ENCODE measurements at regions not wholly inside any gene's neighbourhood (a gene's known extent, or its start where the extent isn't known, plus 50 kb on each side); places are given as distances from the start of the nearest gene placed in this dataset.

DNA sequence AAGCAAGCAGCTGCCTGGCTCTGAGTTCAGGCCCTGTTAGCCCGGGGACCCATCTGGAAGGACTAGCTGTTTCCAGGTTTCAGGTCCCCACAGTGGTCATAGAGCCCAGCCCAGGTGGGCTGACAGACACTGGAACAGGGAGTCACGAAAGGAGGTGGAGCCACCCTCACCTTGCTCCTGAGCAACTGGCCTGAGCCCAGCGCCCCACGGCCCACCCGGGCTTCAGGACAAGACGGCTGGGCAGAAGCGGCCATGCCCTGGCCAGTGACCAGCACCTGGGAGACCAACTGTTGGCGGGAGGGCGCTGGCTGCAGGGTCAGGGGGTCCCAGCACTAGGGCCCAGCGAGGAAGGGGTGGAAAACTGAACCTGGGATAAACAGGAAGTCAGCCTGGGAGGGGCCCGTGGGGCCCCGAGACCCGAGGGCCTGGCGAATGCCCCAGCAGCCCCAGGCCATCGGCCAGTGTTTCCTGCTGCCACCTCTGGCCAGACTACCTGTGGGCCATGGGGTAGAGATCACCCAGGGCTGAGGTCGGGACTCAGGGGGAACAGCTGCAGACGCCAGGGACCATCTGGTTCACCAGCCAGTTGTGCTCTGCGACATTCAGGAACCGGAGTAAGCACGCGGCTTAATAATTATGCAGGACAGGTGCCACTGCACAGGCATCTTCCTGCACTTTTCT lies 282.1 kb upstream of the PPP2R2D start:
- DNase-seq, result no peak
- no peak overlapping the region for H2AK5ac ChIP-seq (ENCODE audit: low read length, severe bottlenecking)
- no peak overlapping the region for H2BK120ac ChIP-seq (ENCODE audit: low read depth, low read length)
- H3K23ac ChIP-seq (ENCODE audit: low read length in 2 of 2), result no peak overlapping the region
- H2BK12ac ChIP-seq (ENCODE audit: low read length in 2 of 2), result no peak overlapping the region
- no peak overlapping the region for H2BK15ac ChIP-seq (ENCODE audit: low read depth, poor library complexity, severe bottlenecking)
- no peaks in the 10 kb centered on the region for H3K4me1 ChIP-seq (ENCODE audit: control insufficient read depth, insufficient read depth, low read depth, low read length)
- no peak overlapping the region for H3K14ac ChIP-seq (ENCODE audit: low read length in 2 of 2)
- no peak overlapping the region for H2AFZ ChIP-seq (ENCODE audit: low read depth, low read length)
- H3K9me3 ChIP-seq (ENCODE audit: control insufficient read depth, low read length), result no peaks in the 10 kb centered on the region
- no peak overlapping the region for H4K8ac ChIP-seq (ENCODE audit: low read length)
- no peak overlapping the region for H2BK5ac ChIP-seq (ENCODE audit: low read depth, low read length, poor library complexity, severe bottlenecking)
- no peak overlapping the region for H3K18ac ChIP-seq (ENCODE audit: low read depth in 1 of 2, low read length in 2 of 2)
- H3K36me3 ChIP-seq (ENCODE audit: control insufficient read depth in 1 of 2, insufficient read depth in 2 of 2, low read depth in 1 of 2, low read length in 2 of 2), result no peaks in the 10 kb centered on the region
- H3K27me3 ChIP-seq (ENCODE audit: control insufficient read depth in 1 of 2, insufficient read depth in 1 of 2, low read length in 2 of 2), result no peaks in the 10 kb centered on the region
- H3K27ac ChIP-seq (ENCODE audit: low read length, poor library complexity, severe bottlenecking), result no peak overlapping the region
- H4K91ac ChIP-seq (ENCODE audit: low read length), result no peak overlapping the region
- H3K79me1 ChIP-seq (replicated peaks; ENCODE audit: low read length, poor library complexity, severe bottlenecking), result no peaks in the 10 kb centered on the region
- H3K9ac ChIP-seq (ENCODE audit: low read length), result no peak overlapping the region
- no peak overlapping the region for H3K4me3 ChIP-seq (ENCODE audit: insufficient read depth in 1 of 2, low read depth in 1 of 2, low read length in 2 of 2)
- H3K4ac ChIP-seq (ENCODE audit: low read depth in 1 of 2, low read length in 2 of 2), result no peak overlapping the region
- H3K4me2 ChIP-seq (ENCODE audit: low read length, poor library complexity, severe bottlenecking), result no peak overlapping the region
- 77% methylated on average over 21 of the region's 21 CpGs for WGBS

DNA sequence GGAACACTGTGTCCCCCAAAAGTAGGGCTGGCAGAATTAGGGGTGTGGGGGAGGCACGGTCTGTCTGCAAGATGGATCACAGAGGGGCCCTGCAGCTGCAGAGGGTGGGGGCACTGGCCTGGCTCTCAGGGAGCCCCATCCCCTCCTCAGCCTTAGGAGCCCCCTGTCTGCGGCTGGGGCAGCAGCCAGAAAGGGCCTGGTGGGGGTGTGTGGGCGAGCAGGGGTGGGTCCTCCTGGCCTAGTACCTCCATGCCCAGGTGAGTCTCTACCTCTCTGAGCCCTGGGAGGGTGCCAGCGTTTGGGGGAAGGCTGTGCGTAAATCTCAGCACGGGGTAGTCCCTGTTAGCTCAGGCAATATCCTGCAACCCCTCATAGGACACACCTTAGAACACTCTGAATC lies 280.5 kb upstream of the PPP2R2D start:
- Histone ChIP-seq H3K4me2 (ENCODE audit: low read length, poor library complexity, severe bottlenecking) (no peak overlapping the region), H2BK12ac (ENCODE audit: low read length in 2 of 2) (no peak overlapping the region), H4K8ac (ENCODE audit: low read length) (no peak overlapping the region), H3K27me3 (ENCODE audit: control insufficient read depth in 1 of 2, insufficient read depth in 1 of 2, low read length in 2 of 2) (no peaks in the 10 kb centered on the region), H2AK5ac (ENCODE audit: low read length, severe bottlenecking) (no peak overlapping the region), H2BK5ac (ENCODE audit: low read depth, low read length, poor library complexity, severe bottlenecking) (no peak overlapping the region), H3K79me1 (replicated peaks; ENCODE audit: low read length, poor library complexity, severe bottlenecking) (no peaks in the 10 kb centered on the region), H4K91ac (ENCODE audit: low read length) (no peak overlapping the region), H3K9ac (ENCODE audit: low read length) (no peak overlapping the region), H3K14ac (ENCODE audit: low read length in 2 of 2) (no peak overlapping the region), H2AFZ (ENCODE audit: low read depth, low read length) (no peak overlapping the region), H3K4me3 (ENCODE audit: insufficient read depth in 1 of 2, low read depth in 1 of 2, low read length in 2 of 2) (no peak overlapping the region), H2BK15ac (ENCODE audit: low read depth, poor library complexity, severe bottlenecking) (no peak overlapping the region), H3K9me3 (ENCODE audit: control insufficient read depth, low read length) (no peaks in the 10 kb centered on the region), H2BK120ac (ENCODE audit: low read depth, low read length) (no peak overlapping the region), H3K23ac (ENCODE audit: low read length in 2 of 2) (no peak overlapping the region), H3K4ac (ENCODE audit: low read depth in 1 of 2, low read length in 2 of 2) (no peak overlapping the region), H3K36me3 (ENCODE audit: control insufficient read depth in 1 of 2, insufficient read depth in 2 of 2, low read depth in 1 of 2, low read length in 2 of 2) (no peaks in the 10 kb centered on the region), H3K18ac (ENCODE audit: low read depth in 1 of 2, low read length in 2 of 2) (no peak overlapping the region), H3K4me1 (ENCODE audit: control insufficient read depth, insufficient read depth, low read depth, low read length) (no peaks in the 10 kb centered on the region), H3K27ac (ENCODE audit: low read length, poor library complexity, severe bottlenecking) (no peak overlapping the region)
- DNase-seq, result no peak
- WGBS, result 76% methylated on average over 6 of the region's 6 CpGs

DNA sequence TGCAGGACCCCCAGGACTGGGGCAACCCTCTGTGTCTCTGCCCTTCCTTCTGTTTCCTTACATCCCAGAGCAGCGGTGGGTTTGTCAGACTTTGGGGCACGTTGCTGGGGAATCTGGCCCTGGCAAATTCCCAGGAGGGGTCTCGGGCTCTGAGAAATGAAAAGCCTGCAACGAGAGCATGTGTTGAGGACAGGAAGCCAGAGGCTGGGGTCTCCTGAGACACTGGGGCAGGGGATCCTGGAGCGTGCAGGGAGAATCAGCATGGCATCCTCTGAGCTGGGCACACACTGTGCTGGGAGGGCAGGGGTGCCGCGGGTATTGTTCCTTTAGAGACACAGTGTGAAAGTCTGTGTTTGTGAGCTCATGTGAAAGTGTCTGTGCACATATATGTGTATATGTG lies 279.9 kb upstream of the PPP2R2D start:
- H4K8ac ChIP-seq (ENCODE audit: low read length), result no peak overlapping the region
- no peak overlapping the region for H3K18ac ChIP-seq (ENCODE audit: low read depth in 1 of 2, low read length in 2 of 2)
- no peak overlapping the region for H2BK15ac ChIP-seq (ENCODE audit: low read depth, poor library complexity, severe bottlenecking)
- 82% methylated on average over 7 of the region's 7 CpGs for WGBS
- no peaks in the 10 kb centered on the region for H3K36me3 ChIP-seq (ENCODE audit: control insufficient read depth in 1 of 2, insufficient read depth in 2 of 2, low read depth in 1 of 2, low read length in 2 of 2)
- H3K4me1 ChIP-seq (ENCODE audit: control insufficient read depth, insufficient read depth, low read depth, low read length), result no peaks in the 10 kb centered on the region
- H3K9me3 ChIP-seq (ENCODE audit: control insufficient read depth, low read length), result no peaks in the 10 kb centered on the region
- no peak overlapping the region for H3K4ac ChIP-seq (ENCODE audit: low read depth in 1 of 2, low read length in 2 of 2)
- no peak overlapping the region for H2BK12ac ChIP-seq (ENCODE audit: low read length in 2 of 2)
- H4K91ac ChIP-seq (ENCODE audit: low read length), result no peak overlapping the region
- H3K9ac ChIP-seq (ENCODE audit: low read length), result no peak overlapping the region
- DNase-seq, result no peak
- no peaks in the 10 kb centered on the region for H3K27me3 ChIP-seq (ENCODE audit: control insufficient read depth in 1 of 2, insufficient read depth in 1 of 2, low read length in 2 of 2)
- no peak overlapping the region for H3K23ac ChIP-seq (ENCODE audit: low read length in 2 of 2)
- H3K79me1 ChIP-seq (replicated peaks; ENCODE audit: low read length, poor library complexity, severe bottlenecking), result no peaks in the 10 kb centered on the region
- H2AFZ ChIP-seq (ENCODE audit: low read depth, low read length), result no peak overlapping the region
- H3K4me2 ChIP-seq (ENCODE audit: low read length, poor library complexity, severe bottlenecking), result no peak overlapping the region
- H3K4me3 ChIP-seq (ENCODE audit: insufficient read depth in 1 of 2, low read depth in 1 of 2, low read length in 2 of 2), result no peak overlapping the region
- no peak overlapping the region for H2BK120ac ChIP-seq (ENCODE audit: low read depth, low read length)
- H3K14ac ChIP-seq (ENCODE audit: low read length in 2 of 2), result no peak overlapping the region
- H2BK5ac ChIP-seq (ENCODE audit: low read depth, low read length, poor library complexity, severe bottlenecking), result no peak overlapping the region
- no peak overlapping the region for H3K27ac ChIP-seq (ENCODE audit: low read length, poor library complexity, severe bottlenecking)
- H2AK5ac ChIP-seq (ENCODE audit: low read length, severe bottlenecking), result no peak overlapping the region

GRCh38 chr10:131621784-131622624 lies 278.8 kb upstream of the PPP2R2D start:
- Histone ChIP-seq H4K8ac (ENCODE audit: low read length) (no peak overlapping the region), H3K4ac (ENCODE audit: low read depth in 1 of 2, low read length in 2 of 2) (no peak overlapping the region), H3K23ac (ENCODE audit: low read length in 2 of 2) (no peak overlapping the region), H2BK15ac (ENCODE audit: low read depth, poor library complexity, severe bottlenecking) (no peak overlapping the region), H3K27me3 (ENCODE audit: control insufficient read depth in 1 of 2, insufficient read depth in 1 of 2, low read length in 2 of 2) (no peaks in the 10 kb centered on the region), H3K4me1 (ENCODE audit: control insufficient read depth, insufficient read depth, low read depth, low read length) (no peaks in the 10 kb centered on the region), H2AFZ (ENCODE audit: low read depth, low read length) (no peak overlapping the region), H3K79me1 (replicated peaks; ENCODE audit: low read length, poor library complexity, severe bottlenecking) (no peaks in the 10 kb centered on the region), H2BK120ac (ENCODE audit: low read depth, low read length) (no peak overlapping the region), H3K4me3 (ENCODE audit: insufficient read depth in 1 of 2, low read depth in 1 of 2, low read length in 2 of 2) (no peak overlapping the region), H2BK12ac (ENCODE audit: low read length in 2 of 2) (no peak overlapping the region), H3K4me2 (ENCODE audit: low read length, poor library complexity, severe bottlenecking) (no peak overlapping the region), H3K18ac (ENCODE audit: low read depth in 1 of 2, low read length in 2 of 2) (no peak overlapping the region), H3K14ac (ENCODE audit: low read length in 2 of 2) (no peak overlapping the region), H2AK5ac (ENCODE audit: low read length, severe bottlenecking) (no peak overlapping the region), H3K9ac (ENCODE audit: low read length) (no peak overlapping the region), H3K36me3 (ENCODE audit: control insufficient read depth in 1 of 2, insufficient read depth in 2 of 2, low read depth in 1 of 2, low read length in 2 of 2) (no peaks in the 10 kb centered on the region), H4K91ac (ENCODE audit: low read length) (no peak overlapping the region), H3K9me3 (ENCODE audit: control insufficient read depth, low read length) (peaks cover 4% of the 10 kb centered on the region), H2BK5ac (ENCODE audit: low read depth, low read length, poor library complexity, severe bottlenecking) (no peak overlapping the region), H3K27ac (ENCODE audit: low read length, poor library complexity, severe bottlenecking) (no peak overlapping the region)
- no peak for DNase-seq
- 71% methylated on average over 22 of the region's 22 CpGs for WGBS
